DMS153 (cell line): ENCODE measurements at regions not wholly inside any gene's neighbourhood (a gene's known extent, or its start where the extent isn't known, plus 50 kb on each side); places are given as distances from the start of the nearest gene placed in this dataset.

Experiments used
- DNase-seq: peaks from one replicate; lab custom pipeline; 2025; lab: John Stamatoyannopoulos, UW

DNA sequence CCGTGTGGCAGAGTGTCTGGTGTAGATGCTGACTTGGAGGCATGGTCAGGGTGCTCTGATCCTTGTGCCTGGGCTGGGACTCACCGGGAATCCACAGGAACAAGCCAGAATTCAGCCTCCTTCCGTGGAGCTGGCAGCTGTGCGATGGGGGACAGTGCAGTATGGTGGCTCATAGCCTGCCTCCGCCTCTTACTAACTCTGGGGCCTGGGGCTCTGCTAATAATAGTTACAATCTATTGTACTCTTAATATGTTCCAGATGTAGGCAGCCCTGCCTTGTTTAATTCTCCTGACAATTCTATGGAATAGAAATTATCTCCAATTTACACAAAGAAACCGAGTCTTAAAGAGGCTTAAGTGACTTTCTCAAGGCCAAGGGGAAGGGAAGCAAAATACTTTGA lies 77.6 kb downstream of the PCDH1 start:
- DNase-seq = no peak

DNA sequence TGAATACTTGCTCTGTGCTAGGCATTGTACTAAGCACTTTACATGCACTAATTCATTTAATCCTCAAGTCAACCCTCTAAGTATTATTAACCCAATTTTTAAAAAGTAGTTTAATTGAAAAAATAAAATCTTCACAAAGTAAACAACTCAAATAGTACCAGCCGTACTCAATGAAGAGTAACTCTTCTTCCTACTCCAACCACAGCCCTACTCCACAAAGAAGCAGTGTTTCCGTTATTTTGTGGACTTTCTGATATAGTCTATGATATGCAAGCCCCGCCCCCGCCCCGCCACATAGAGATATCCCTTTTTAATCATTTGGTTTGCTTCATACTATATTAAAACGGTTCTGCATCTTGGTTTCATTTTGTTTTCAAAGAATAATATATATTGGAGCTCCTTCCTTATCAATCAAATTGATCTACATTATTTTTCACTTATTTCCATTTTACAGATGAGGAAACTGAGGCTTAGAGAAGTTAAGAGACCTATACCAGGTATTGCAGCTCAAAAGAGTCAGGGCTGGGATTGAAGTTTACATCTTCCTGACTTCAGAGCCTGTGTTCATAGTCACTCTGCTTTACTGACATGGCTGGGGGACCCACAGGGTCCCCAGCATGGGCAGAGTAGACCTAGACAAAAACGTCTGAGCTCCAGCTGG lies 78.6 kb downstream of the PCDH1 start:
- no peak for DNase-seq

DNA sequence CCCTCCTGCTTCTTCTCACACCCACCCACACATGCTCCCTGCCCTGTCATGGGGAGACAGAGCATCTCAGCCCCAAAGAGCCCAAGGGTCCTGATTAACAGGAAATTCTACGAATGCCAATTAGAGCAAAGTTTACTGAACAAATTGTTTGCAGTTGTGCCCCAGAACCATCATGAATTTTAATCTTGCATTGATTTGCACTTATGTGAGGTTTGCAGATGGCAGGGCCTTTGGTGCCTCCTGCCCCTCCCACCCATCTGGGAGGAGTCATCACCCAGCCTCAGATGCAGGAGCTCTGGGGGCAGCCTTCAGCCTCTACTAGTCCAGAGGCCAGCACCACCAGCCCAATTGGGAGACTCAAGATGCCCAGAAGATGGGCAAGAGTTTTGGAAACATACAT lies 80.8 kb downstream of the PCDH1 start:
- DNase-seq = no peak

DNA sequence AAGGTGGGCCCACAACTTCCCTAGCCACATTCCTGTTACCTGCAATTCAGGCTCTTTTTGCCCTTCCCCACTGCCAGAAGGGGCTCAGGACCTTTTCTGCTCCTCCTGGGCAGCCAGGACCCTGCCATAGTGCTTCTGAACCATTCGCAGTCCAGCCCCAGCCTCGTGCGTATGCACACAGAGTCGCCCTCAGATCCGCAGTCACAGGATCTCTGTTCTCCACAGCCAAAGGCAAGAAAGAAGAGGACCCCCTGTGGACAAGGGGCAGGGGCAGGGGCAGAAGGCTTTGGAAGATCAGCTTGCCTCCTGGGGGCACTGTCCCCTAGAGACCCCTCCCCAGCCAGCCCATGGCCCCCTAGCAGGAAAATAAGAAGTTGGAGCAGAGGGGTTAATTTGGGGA lies 82.8 kb downstream of the PCDH1 start:
- no peak for DNase-seq

DNA sequence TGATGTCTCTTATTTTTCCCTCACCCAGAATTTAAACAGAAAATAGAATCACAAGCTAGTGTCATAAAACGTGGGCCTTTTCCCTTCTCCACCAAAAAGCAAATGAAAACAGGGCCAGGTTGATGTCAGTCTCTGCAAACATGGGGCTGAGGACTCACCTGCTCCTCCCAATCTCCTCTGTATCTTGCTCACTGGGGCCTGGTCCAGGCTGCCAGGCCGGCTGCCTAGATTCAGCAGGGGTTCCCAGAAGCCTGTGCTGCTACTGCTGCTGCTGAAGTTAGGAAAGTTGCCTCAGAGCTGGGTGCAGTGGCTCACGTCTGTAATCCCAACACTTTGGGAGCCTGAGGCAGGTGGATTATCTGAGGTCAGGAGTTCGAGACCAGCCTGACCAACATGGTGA lies 84.3 kb downstream of the PCDH1 start:
- no peak for DNase-seq

DNA sequence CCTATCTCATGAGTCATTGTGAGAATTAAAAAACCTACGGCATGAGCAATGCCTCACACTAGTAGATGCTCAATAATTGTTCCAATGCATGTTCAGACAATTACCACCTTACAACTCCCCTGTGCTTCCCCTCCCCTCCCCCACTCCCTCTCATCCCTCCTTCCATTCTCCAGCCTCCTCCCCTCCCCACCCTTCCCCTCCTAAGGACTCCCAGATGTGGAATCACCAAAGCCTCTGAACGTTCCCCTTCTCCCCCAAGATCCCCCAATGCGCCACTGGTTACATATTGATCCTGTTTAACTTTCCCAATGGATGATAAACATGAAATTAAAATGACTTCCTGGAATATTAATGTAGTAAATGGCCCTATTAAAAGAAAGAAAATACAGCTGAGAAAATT lies 84.8 kb downstream of the PCDH1 start:
- no peak for DNase-seq

DNA sequence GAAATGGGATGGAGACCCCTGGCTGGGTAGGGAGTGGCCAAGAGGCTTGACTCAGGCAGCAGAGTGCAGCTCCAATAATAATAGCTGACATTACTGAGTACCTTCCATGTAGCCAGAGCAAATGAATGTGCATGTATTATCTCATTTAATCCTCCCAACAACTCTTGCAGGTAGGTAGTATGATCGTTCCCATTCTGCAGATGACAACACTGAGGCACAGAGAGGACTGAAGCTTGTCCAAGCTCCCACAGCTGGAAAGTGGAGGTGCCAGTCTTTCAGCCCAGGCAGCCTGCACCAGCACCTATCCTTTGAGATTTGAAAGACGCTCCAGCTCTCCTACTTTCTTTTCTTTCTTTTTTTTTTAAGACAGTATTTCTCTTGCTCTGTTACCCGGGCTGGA lies 87.6 kb downstream of the PCDH1 start:
- no peak for DNase-seq

DNA sequence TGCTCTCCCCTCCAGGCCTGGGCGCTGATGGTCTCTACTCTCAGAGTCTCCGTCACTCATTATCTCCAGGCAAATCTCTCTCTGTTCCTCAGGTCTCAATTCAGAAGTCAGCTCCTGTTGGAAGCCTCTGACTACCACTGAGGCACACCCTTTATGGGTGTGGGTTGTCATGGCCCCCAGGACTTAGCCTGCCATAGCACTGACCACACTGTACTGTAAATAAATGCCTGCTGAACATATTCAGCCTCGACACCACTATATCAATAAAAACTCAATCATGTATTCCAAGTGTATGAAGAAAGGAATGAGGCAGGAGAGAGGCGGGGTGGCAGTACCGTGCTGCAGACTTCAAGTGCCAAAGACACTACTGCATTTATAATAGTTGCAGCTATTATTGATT lies 88.9 kb downstream of the PCDH1 start:
- DNase-seq = no peak

DNA sequence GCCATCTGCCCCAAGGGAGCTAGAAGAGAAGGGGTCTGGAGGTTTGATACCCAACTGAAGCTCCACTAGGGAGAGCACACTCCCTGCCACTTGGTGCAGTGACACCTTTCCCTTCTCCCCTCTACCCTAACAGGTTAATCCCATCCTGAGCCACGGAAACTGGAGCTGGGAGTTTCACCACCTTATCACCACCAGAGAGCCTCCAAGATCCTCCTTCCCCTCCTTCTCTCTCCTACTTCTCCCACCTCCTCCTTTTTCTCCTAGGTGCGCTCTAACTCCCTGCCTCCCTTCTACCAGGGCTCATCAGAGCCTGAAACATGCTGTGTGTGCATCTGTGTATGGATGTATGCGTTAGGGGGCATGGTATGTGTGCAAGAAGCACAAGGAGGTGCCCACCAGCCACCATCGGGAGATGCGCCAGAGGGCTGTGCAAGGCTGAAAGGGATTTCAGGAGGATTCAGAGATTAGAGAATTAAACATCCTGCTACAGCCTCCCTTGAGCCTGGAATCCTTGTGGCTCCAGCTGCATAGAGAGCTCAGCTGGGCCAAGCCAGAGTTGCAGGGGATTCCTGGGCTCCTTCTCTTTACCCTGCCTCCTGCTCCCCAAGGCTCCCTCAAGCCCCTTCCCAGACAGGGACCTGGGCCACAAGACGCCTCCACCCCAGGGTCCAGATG lies 89.8 kb downstream of the PCDH1 start:
- no peak for DNase-seq

DNA sequence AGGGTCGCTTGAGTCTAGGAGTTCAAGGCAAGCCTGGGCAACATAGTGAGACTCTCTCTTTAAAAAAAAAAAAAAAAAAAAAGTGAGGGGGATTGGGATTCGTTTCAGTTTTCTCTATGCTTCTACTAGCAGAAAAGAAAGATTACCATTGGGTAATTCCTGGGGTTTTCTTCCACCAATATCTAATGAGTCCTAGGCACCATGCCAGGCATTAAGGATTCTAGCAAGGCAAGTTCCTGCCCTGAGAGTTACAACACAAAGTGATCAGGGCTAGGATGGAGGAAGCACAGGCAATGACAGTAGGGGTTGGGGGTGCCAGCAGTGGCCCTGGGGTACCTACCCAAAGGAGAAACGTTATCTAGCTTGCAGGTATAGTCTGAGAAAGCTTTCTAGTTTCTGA lies 90.8 kb downstream of the PCDH1 start:
- no peak for DNase-seq

DNA sequence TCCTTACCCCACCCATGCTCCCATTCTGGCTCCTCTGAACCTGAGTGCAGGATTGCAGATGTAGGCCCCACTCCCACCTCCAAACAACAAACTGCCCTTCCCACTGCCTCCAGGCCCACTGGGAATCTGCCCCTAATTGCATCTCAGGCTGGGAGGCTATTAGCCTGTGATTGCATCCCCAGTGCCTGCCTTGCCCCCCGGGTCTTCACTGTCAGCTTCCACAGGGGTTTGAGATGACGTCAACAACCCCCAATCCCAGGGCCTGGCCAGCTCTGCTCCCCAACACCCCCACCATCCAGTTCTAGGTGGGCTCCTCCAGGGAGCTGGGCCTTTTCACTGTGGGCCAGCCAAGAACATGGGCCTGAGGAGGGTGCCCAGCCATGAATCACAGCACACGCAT lies 91.5 kb downstream of the PCDH1 start:
- no peak for DNase-seq

DNA sequence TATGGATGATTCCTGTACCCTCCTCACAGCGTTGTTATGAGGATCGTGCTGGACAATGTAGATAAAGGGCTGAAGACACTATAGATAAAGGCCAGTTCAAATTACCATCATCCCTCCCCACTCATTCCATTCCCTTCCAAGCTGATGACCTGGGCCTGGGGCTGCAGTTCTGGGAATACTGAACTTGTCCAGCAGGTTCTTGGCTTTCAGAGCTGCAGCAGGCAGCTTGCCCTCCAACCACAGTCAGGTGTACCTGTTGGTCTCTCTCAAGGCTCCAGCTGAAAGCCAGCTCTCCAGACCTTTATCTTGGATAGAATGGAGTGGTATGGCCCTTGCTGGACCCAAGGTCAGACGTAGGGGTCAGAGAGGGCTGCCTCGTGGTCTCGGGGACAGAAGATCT lies 92.5 kb downstream of the PCDH1 start:
- DNase-seq = no peak

DNA sequence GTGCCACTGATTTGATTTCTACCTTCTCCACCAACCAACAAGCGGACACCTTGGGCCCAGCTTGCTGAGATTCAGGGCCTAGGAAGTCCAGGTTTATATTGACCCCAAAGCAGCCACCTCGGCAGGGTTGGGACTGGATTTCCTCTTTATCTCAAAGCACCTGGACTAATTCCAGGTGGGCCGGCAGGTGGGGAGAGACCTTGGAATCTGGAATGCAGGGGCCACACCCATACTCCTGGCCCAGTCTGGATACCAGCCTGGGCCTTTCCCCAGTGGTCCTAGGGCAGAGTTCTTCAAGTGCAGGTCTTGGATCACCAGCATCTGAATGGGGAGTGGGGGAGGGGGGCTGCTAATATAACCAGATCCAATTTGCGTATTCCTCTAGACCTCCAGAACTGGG lies 93.1 kb downstream of the PCDH1 start:
- no peak for DNase-seq

DNA sequence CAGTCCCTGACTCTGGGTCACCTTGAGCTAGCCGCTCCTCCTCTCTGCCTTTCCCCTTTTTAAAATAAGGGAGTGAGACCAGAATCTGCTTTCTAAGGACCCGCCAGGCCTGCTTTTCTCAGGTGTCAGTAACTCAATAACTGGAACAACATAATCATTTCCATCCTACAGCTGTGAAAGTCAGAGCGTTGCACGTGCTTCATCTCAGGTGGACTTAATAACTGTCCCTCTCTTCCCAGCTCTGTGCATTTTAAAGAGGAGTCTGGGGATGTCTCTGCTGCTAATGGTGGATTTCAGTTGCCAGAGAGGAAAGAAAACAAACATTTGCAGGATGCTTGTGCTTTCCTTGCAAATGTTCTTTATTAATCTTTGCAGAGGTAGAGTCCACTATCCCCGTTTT lies 93.7 kb downstream of the PCDH1 start:
- DNase-seq = no peak

DNA sequence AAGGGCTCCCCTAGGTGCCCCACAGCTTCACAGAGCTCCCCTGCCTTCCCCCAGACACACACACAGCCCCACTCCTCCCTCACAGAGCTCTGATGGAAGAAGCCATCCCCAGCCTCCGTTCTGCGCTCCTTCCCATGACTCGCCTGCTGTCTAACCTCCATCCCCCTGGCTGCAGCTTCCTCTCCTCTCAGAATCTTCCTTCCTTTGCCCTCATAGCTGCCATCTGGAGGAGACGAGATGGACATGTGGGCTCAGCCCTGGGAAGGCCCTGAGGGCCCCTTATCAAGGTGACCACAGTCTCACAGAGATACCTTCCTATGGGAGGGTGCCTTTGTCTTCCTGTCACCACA lies 94.3 kb downstream of the PCDH1 start:
- no peak for DNase-seq

DNA sequence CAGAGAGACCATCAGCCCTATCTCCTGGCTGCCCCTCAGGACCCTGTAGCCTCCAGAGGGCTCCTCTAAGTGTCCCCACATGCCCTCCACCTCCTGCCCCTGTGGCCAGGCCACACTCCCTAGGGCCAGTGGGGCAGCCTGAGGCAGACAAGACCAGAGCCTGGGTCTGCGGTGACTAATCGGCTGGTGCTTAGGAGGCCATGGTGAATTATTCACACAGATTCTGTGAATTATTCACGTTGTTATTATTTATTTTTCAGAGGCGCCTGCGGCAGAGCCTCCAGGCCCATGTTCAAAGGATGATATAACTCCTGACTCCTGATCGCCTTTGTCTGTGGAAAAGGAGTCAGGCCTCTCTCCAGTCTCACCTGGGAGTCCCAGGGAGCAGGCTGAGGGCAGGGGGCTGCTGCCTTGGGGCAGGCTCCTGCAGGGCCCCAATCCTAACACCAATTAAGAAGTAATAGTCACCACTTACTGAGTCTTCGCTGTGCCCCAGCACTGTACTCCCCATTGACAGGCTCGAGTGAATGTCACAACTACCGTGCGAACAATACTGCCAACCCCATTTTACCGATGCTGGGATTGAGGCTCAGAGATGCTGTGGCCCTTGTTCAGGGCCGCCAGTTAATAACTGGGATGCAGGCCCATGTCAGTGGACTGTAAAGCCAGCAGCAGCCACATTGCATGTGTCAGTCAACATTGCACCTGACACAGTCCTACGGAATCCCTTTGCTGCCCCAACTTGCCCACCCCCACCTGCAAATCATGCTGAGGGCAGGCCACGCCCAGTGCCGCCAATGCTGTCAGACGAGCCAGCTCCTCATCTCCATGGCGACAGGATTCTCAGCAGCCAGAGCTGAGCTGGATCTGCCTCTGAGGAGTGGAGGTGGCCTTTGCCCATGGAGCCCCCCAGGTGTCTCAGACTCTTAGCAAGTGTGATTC lies 94.9 kb downstream of the PCDH1 start:
- DNase-seq = no peak

DNA sequence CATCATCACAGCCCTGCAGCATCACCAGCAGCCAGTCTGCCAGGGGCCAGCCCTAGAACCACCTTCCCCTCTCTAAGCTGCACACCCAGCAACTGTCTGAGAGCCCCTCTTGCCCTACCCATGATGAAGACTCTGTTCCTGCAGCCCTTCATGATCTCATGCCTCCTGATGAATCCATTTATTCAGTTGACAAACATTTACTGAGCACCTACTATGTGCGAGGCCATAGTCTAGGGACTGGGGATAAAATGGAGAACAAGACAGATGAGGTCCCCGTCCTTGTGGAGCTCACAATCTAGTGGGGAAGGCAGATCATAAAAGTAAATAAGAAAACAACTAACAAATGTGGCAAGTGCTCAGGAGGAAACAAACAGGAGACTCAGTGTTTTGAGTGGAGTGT lies 96.3 kb downstream of the PCDH1 start:
- no peak for DNase-seq

DNA sequence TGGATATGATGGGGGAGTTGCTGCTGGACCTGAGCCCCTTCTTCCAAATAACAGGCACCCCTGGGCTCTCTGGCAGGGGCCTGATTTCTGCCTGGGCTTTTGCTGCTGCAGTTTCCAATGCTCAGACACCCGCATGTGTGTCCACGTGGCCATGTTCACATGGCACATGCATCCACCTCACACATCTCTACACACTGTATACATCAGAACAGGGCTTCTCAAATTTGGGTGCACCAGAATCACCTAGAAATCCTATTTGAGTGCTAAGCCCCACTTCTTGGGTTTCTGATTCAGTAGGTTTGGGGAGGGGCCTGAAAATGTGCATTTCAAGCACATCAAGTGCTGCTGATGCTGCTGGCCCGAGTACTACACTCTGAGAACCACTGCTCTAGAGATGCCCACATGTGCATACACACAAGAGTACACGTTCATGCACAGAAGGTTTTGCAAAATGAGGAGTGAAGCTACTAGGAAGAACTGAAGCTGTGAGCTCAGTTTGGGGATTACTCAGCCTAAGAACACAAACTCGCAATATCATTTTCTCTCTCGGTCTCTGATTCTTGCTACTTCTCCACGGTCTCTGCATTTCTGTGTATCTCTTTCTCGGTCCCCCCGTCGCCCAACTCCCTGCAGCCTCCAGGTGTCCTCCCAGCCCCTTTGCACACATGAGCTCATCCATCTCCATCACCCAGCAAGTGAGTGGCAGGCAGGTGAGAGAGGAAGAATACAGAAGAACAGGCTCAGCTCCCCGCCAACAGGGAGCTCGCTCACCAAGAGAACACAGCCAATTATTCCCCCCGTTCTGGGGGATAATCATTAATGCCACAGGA lies 97.0 kb downstream of the PCDH1 start:
- DNase-seq = no peak

DNA sequence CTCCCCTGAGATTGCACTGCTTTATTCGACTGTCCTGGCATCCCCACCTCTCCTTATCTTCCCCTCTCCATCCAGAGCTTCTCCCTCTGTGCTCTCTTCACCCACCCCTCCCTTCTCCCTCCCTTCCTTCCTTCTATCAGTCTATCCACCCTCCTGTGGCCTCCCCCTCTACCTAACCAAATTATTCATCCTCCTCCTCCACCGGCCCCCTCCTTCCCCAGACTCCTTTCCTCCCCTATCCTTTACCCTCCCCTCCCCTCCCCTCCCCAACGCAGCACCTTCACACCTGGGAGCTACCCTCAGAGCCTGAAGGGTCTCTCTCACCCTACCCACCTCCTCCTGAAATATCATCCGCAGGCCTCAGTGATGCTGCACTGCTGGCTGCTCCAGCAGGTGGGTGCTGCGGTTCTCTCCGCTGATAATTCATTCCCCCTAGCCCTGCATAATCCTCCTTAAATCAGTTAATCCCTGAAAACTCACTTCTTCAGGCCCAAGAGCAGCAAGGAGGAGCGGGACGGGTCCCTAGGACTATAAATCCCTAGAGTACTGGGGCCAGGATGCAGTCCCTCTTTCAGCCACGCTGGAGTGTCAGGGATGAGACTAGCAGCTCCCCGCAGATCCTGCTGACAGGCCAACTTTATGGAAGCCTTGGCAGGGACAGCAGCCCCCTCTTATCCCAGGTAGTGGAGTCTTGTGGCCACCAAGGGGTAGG lies 97.8 kb downstream of the PCDH1 start:
- no peak for DNase-seq

DNA sequence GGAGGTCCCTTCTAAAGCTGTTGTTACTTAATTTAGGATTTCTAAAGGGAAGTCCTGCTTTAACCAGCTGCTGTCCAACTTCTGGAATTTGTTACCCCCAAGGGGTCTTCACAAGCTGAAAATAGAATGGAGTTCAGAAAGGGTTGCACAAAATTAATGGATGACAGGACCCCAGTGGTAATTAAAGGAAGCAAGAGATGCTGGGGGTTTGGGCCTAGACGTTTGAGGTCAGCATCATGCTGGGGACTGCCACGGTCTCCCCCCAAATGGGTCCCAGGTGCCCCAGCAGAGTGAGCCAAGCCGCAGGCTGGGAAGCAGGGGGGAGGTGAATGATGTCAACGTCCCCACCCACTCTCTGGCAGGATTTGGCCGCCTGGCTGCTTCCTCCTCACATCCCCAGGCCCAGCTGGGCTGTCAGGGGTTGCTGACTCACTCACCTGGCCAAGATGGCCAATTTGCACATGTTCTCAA lies 97.5 kb upstream of the ARAP3 start:
- no peak for DNase-seq

DNA sequence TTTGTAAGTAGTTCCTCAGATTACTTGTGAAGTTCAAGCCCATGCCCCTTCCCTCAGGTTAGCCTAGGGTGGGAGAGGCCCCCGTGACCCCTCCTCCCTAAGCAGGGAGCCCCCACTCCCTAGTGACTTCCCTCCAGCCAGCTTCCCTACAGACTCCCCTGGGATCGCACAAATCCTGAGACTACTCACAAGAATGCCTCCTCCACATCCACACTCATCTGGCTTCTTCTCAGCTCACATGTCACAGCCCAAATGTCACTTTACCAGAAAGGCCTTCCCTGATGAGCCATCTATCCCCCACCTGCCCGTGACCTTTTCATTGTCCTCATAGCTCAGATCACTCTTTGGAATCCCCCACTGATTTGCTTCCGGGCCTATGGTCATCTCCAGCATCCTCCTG lies 96.7 kb upstream of the ARAP3 start:
- no peak for DNase-seq

DNA sequence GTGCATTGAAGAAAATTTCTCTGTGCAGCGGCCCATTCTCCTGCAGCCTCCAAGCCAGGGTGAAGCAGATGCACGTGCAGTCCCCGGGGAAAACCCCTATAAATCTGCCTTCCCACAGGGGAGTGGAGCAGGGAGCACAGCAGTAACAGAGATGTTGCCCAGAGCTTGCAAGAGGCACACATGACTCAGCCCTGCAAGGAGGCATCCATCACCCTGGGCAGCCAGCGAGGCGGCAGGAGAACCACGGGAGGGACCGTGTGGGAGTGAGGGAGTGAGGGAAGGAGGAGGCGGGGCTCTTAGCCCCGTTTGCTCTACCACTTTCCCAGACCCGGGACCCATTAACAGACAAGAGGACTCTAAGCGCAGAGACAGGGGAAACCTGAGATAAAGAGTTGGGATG lies 96.2 kb upstream of the ARAP3 start:
- no peak for DNase-seq
